CD4-positive, alpha-beta memory T cell (primary cell): ENCODE measurements at regions not wholly inside any gene's neighbourhood (a gene's known extent, or its start where the extent isn't known, plus 50 kb on each side); places are given as distances from the start of the nearest gene placed in this dataset.
A peak's percentile ranks its signal among the peaks of the same experiment; 100 is the strongest.

ENCODE experiments used
- CTCF ChIA-PET: fragments of 350-600 bp; sonication (Branson Sonifier 250); formaldehyde crosslinking; loops from one replicate; lab custom pipeline; 2021; ENCODE audit warnings: inconsistent platforms; ENCODE audit not compliant: partially characterized antibody; lab: Charles Lee
- POLR2A ChIA-PET: fragments of 350-600 bp; sonication (Branson Sonifier 250); formaldehyde crosslinking; loops from one replicate; lab custom pipeline; 2021; ENCODE audit not compliant: partially characterized antibody; lab: Charles Lee
- DNase-seq, 5 donors: peaks; one replicate each; pipeline versions ENCODE4 v3.0.0 to v3.0.0-alpha.2; 2020 to 2022; ENCODE audit warnings: mixed read lengths in 1 of 5
- H3K27ac ChIP-seq: one replicate; pipeline ENCODE4 v1.7.0; 2013; ENCODE audit warnings: low read depth, low read length
- H3K27me3 ChIP-seq: 2 replicates; pipeline ENCODE4 v1.7.0; 2013; ENCODE audit warnings: mild to moderate bottlenecking, low read length, moderate library complexity; ENCODE audit not compliant: insufficient read depth
- H3K36me3 ChIP-seq: 2 replicates; pipeline ENCODE4 v1.7.0; 2013; ENCODE audit warnings: mild to moderate bottlenecking, low read length, moderate library complexity; ENCODE audit not compliant: insufficient read depth
- H3K4me1 ChIP-seq: 2 replicates; pipeline ENCODE4 v1.7.0; 2013; ENCODE audit warnings: mild to moderate bottlenecking, low read length, moderate library complexity; ENCODE audit not compliant: insufficient read depth
- H3K4me3 ChIP-seq, 2 donors: one replicate each; pipeline ENCODE4 v1.7.0; 2013; ENCODE audit warnings: low read length in 2 of 2, mild to moderate bottlenecking in 1 of 2
- H3K9me3 ChIP-seq, 2 donors: one replicate each; pipeline ENCODE4 v1.7.0; 2013; ENCODE audit warnings: low read length in 2 of 2, control low read depth in 1 of 2; ENCODE audit not compliant: control insufficient read depth in 1 of 2
- H3K27ac Mint-ChIP-seq, 7 donors: one replicate each; pipeline ENCODE4 v1.8.0; 2020 to 2021; ENCODE audit warnings: mixed read lengths in 7 of 7, mild to moderate bottlenecking in 6 of 7, inconsistent platforms in 3 of 7, moderate library complexity in 3 of 7
- H3K27me3 Mint-ChIP-seq, 2 donors: one replicate each; pipeline ENCODE4 v1.8.0; 2020 to 2021; ENCODE audit warnings: mixed read lengths in 2 of 2
- H3K36me3 Mint-ChIP-seq, 2 donors: one replicate each; pipeline ENCODE4 v1.8.0; 2020 to 2021; ENCODE audit warnings: mixed read lengths in 2 of 2, inconsistent platforms in 1 of 2, mild to moderate bottlenecking in 1 of 2
- H3K4me1 Mint-ChIP-seq, 4 donors: one replicate each; pipeline ENCODE4 v1.8.0; 2020 to 2021; ENCODE audit warnings: mixed read lengths in 4 of 4, mild to moderate bottlenecking in 1 of 4
- H3K4me3 Mint-ChIP-seq, 8 donors: one replicate each; pipeline ENCODE4 v1.8.0; 2020 to 2021; ENCODE audit warnings: mixed read lengths in 8 of 8, mild to moderate bottlenecking in 7 of 8, moderate library complexity in 6 of 8, inconsistent platforms in 3 of 8
- H3K9me3 Mint-ChIP-seq, 8 donors: one replicate each; pipeline ENCODE4 v1.8.0; 2020 to 2021; ENCODE audit warnings: mixed read lengths in 8 of 8, mild to moderate bottlenecking in 5 of 8, inconsistent platforms in 3 of 8, moderate library complexity in 1 of 8
- intact Hi-C: fragments of 100-400 bp; cut with micrococcal nuclease; formaldehyde crosslinking; loops from one replicate; pipeline ENCODE4 v1.15.1; 2023

- intact Hi-C loops: no loop called here
- ChIA-PET CTCF (no interaction called here), POLR2A (no interaction called here)
- H3K27me3 ChIP-seq: no peaks in the 10 kb centered on the region
- DNase-seq: no peak
- H3K27ac ChIP-seq: no peak overlapping the region
- no peaks in the 10 kb centered on the region for H3K4me1 ChIP-seq
- Mint-ChIP-seq H3K9me3 (peaks cover 0 to 4% (median 2%) of the 10 kb centered on the region in 8 donors), H3K36me3 (no peaks in the 10 kb centered on the region), H3K4me3 (no peak overlapping the region), H3K27ac (no peak overlapping the region), H3K4me1 (no peaks in the 10 kb centered on the region), H3K27me3 (peaks cover 5 to 18% of the 10 kb centered on the region in 2 donors)
- H3K9me3 ChIP-seq: no peaks in the 10 kb centered on the region
- H3K36me3 ChIP-seq: no peaks in the 10 kb centered on the region
- H3K4me3 ChIP-seq: no peak overlapping the region
These were observed 77.1 kb upstream of the MCTP2 start for GRCh38 chr15:94154255-94154654.

- Mint-ChIP-seq H3K9me3 (peaks cover 0 to 16% (median 6%) of the 10 kb centered on the region in 8 donors), H3K4me1 (no peaks in the 10 kb centered on the region), H3K4me3 (no peak overlapping the region), H3K36me3 (peaks cover 0 to 4% of the 10 kb centered on the region in 2 donors), H3K27me3 (peaks cover 13 to 21% of the 10 kb centered on the region in 2 donors), H3K27ac (no peak overlapping the region)
- DNase-seq: no peak
- Histone ChIP-seq H3K4me3 (no peak overlapping the region), H3K36me3 (no peaks in the 10 kb centered on the region), H3K27ac (no peak overlapping the region), H3K4me1 (no peaks in the 10 kb centered on the region), H3K27me3 (no peaks in the 10 kb centered on the region), H3K9me3 (no peaks in the 10 kb centered on the region)
- intact Hi-C loops: no loop called here
- POLR2A ChIA-PET: no interaction called here
- CTCF ChIA-PET: interaction anchor here (1.2 kb wide), 1 partner anchor 23 kb away, joined by 3 read pairs; no protein-coding TSS in a partner anchor
These were observed 86.3 kb upstream of the MCTP2 start for GRCh38 chr15:94145046-94145445.

- no peak overlapping the region for H3K4me3 Mint-ChIP-seq
- Histone ChIP-seq H3K27ac (no peak overlapping the region), H3K9me3 (no peaks in the 10 kb centered on the region), H3K36me3 (no peaks in the 10 kb centered on the region), H3K4me3 (no peak overlapping the region), H3K27me3 (no peaks in the 10 kb centered on the region), H3K4me1 (no peaks in the 10 kb centered on the region)
- H3K9me3 Mint-ChIP-seq: peaks cover 0 to 9% (median 6%) of the 10 kb centered on the region in 8 donors
- no peaks in the 10 kb centered on the region for H3K4me1 Mint-ChIP-seq
- H3K27ac Mint-ChIP-seq: peak overlapping the region in 1 of 7 donors; percentile 53
- peaks cover 11 to 16% of the 10 kb centered on the region in 2 donors for H3K27me3 Mint-ChIP-seq
- ChIA-PET CTCF (no interaction called here), POLR2A (no interaction called here)
- H3K36me3 Mint-ChIP-seq: peaks cover 0 to 4% of the 10 kb centered on the region in 2 donors
- intact Hi-C loops: no loop called here
- no peak for DNase-seq
These were observed 89.6 kb upstream of the MCTP2 start for GRCh38 chr15:94141802-94142201.

GRCh38 chr15:94135486-94136147, 95.7 kb upstream of the MCTP2 start:
- Mint-ChIP-seq H3K4me1 (no peaks in the 10 kb centered on the region), H3K4me3 (no peak overlapping the region), H3K27me3 (peaks cover 12 to 22% of the 10 kb centered on the region in 2 donors), H3K36me3 (no peaks in the 10 kb centered on the region), H3K9me3 (peaks cover 0 to 2% (median 0%) of the 10 kb centered on the region in 8 donors), H3K27ac (no peak overlapping the region)
- no peak for DNase-seq
- CTCF ChIA-PET: interaction anchor here (1.1 kb wide), 1 partner anchor 22 kb away, joined by 3 read pairs; no protein-coding TSS in a partner anchor
- H3K4me1 ChIP-seq: no peaks in the 10 kb centered on the region
- no peak overlapping the region for H3K4me3 ChIP-seq
- no peak overlapping the region for H3K27ac ChIP-seq
- H3K27me3 ChIP-seq: no peaks in the 10 kb centered on the region
- no peaks in the 10 kb centered on the region for H3K36me3 ChIP-seq
- POLR2A ChIA-PET: no interaction called here
- intact Hi-C loops: no loop called here
- H3K9me3 ChIP-seq: no peaks in the 10 kb centered on the region

- no peaks in the 10 kb centered on the region for H3K36me3 Mint-ChIP-seq
- H3K27me3 ChIP-seq: no peaks in the 10 kb centered on the region
- DNase-seq: no peak
- H3K4me3 ChIP-seq: no peak overlapping the region
- peaks cover 12 to 13% of the 10 kb centered on the region in 2 donors for H3K27me3 Mint-ChIP-seq
- no peaks in the 10 kb centered on the region for H3K36me3 ChIP-seq
- H3K27ac ChIP-seq: no peak overlapping the region
- H3K4me1 Mint-ChIP-seq: no peaks in the 10 kb centered on the region
- H3K9me3 Mint-ChIP-seq: no peaks in the 10 kb centered on the region
- intact Hi-C loops: no loop called here
- H3K9me3 ChIP-seq: no peaks in the 10 kb centered on the region
- no peaks in the 10 kb centered on the region for H3K4me1 ChIP-seq
- ChIA-PET CTCF (no interaction called here), POLR2A (no interaction called here)
- H3K27ac Mint-ChIP-seq: no peak overlapping the region
- H3K4me3 Mint-ChIP-seq: no peak overlapping the region
These were observed 99.5 kb upstream of the MCTP2 start for GRCh38 chr15:94131875-94132274.

GRCh38 chr15:94130504-94130903, 100.9 kb upstream of the MCTP2 start:
- Mint-ChIP-seq H3K27me3 (peaks cover 7 to 10% of the 10 kb centered on the region in 2 donors), H3K4me3 (no peak overlapping the region), H3K36me3 (no peaks in the 10 kb centered on the region), H3K27ac (no peak overlapping the region), H3K9me3 (no peaks in the 10 kb centered on the region), H3K4me1 (no peaks in the 10 kb centered on the region)
- ChIA-PET POLR2A (no interaction called here), CTCF (interaction anchor here (2.1 kb wide), 1 partner anchor 10 kb away, joined by 4 read pairs; no protein-coding TSS in a partner anchor)
- Histone ChIP-seq H3K36me3 (no peaks in the 10 kb centered on the region), H3K4me1 (no peaks in the 10 kb centered on the region), H3K27me3 (no peaks in the 10 kb centered on the region), H3K9me3 (no peaks in the 10 kb centered on the region), H3K27ac (no peak overlapping the region), H3K4me3 (no peak overlapping the region)
- intact Hi-C loops: no loop called here
- DNase-seq: no peak

- POLR2A ChIA-PET: interaction anchor here (0.5 kb wide), 1 partner anchor 86 kb away, joined by 3 read pairs; no protein-coding TSS in a partner anchor
- no peaks in the 10 kb centered on the region for H3K36me3 Mint-ChIP-seq
- no peaks in the 10 kb centered on the region for H3K4me1 Mint-ChIP-seq
- Histone ChIP-seq H3K27ac (no peak overlapping the region), H3K4me3 (no peak overlapping the region), H3K9me3 (no peaks in the 10 kb centered on the region), H3K4me1 (no peaks in the 10 kb centered on the region), H3K36me3 (no peaks in the 10 kb centered on the region), H3K27me3 (no peaks in the 10 kb centered on the region)
- no peaks in the 10 kb centered on the region for H3K9me3 Mint-ChIP-seq
- no peak overlapping the region for H3K27ac Mint-ChIP-seq
- no peak overlapping the region for H3K4me3 Mint-ChIP-seq
- intact Hi-C loops: no loop called here
- H3K27me3 Mint-ChIP-seq: peaks cover 0 to 1% of the 10 kb centered on the region in 2 donors
- CTCF ChIA-PET: no interaction called here
- no peak for DNase-seq
These were observed 104.4 kb upstream of the MCTP2 start for GRCh38 chr15:94127006-94127405.
